HL-60/S4 (cell line): ENCODE measurements at regions not wholly inside any gene's neighbourhood (a gene's known extent, or its start where the extent isn't known, plus 50 kb on each side); places are given as distances from the start of the nearest gene placed in this dataset.

ENCODE experiments used
- in situ Hi-C: fragments of 300-500 bp; cut with MboI; formaldehyde crosslinking; loops from 2 replicates; pipeline ENCODE4 v1.14.3; 2022; ENCODE audit warnings: low sequenced_read_pairs

GRCh38 chr14:34222867-34223266 is 239.2 kb downstream of the SPTSSA start:
- in situ Hi-C loops = loop anchor here (25.0 kb wide), 1 partner anchor 386 kb away; no protein-coding TSS in a partner anchor

GRCh38 chr14:34222122-34222521 is 239.9 kb downstream of the SPTSSA start:
- in situ Hi-C loops = loop anchor here (25.0 kb wide), 1 partner anchor 385 kb away; no protein-coding TSS in a partner anchor

GRCh38 chr14:34220921-34221320 is 241.1 kb downstream of the SPTSSA start:
- in situ Hi-C loops = loop anchor here (25.0 kb wide), 1 partner anchor 384 kb away; no protein-coding TSS in a partner anchor

- in situ Hi-C loops = loop anchor here (25.0 kb wide), 1 partner anchor 383 kb away; no protein-coding TSS in a partner anchor
These were observed 241.7 kb downstream of the SPTSSA start for GRCh38 chr14:34220378-34220706.

- in situ Hi-C loops = loop anchor here (25.0 kb wide), 1 partner anchor 383 kb away; no protein-coding TSS in a partner anchor
These were observed 242.2 kb downstream of the SPTSSA start for GRCh38 chr14:34219661-34220377.

- in situ Hi-C loops = loop anchor here (25.0 kb wide), 1 partner anchor 382 kb away; no protein-coding TSS in a partner anchor
These were observed 243.2 kb downstream of the SPTSSA start for GRCh38 chr14:34218881-34219280.

- in situ Hi-C loops = loop anchor here (25.0 kb wide), 1 partner anchor 378 kb away; no protein-coding TSS in a partner anchor
These were observed 247.1 kb downstream of the SPTSSA start for GRCh38 chr14:34214961-34215360.

- in situ Hi-C loops = loop anchor here (25.0 kb wide), 1 partner anchor 376 kb away; no protein-coding TSS in a partner anchor
These were observed 248.7 kb downstream of the SPTSSA start for GRCh38 chr14:34213332-34213731.

GRCh38 chr14:34212172-34212929 is 249.7 kb downstream of the SPTSSA start:
- in situ Hi-C loops = loop anchor here (25.0 kb wide), 1 partner anchor 375 kb away; no protein-coding TSS in a partner anchor

- in situ Hi-C loops = loop anchor here (25.0 kb wide), 1 partner anchor 374 kb away; no protein-coding TSS in a partner anchor
These were observed 250.3 kb downstream of the SPTSSA start for GRCh38 chr14:34211732-34212131.

- in situ Hi-C loops = loop anchor here (25.0 kb wide), 1 partner anchor 371 kb away; no protein-coding TSS in a partner anchor
These were observed 253.5 kb downstream of the SPTSSA start for GRCh38 chr14:34208532-34208931.

- in situ Hi-C loops = loop anchor here (25.0 kb wide), 1 partner anchor 368 kb away; no protein-coding TSS in a partner anchor
These were observed 254.9 kb upstream of the EGLN3 start for GRCh38 chr14:34205799-34206198.

GRCh38 chr14:34204774-34205173 is 253.9 kb upstream of the EGLN3 start:
- in situ Hi-C loops = loop anchor here (25.0 kb wide), 1 partner anchor 367 kb away; no protein-coding TSS in a partner anchor

GRCh38 chr14:34203251-34203722 is 252.4 kb upstream of the EGLN3 start:
- in situ Hi-C loops = loop anchor here (25.0 kb wide), 1 partner anchor 366 kb away; no protein-coding TSS in a partner anchor

- in situ Hi-C loops = loop anchor here (25.0 kb wide), 1 partner anchor 365 kb away; no protein-coding TSS in a partner anchor
These were observed 251.2 kb upstream of the EGLN3 start for GRCh38 chr14:34201909-34202637.

- in situ Hi-C loops = no loop called here
These were observed 248.7 kb upstream of the EGLN3 start for GRCh38 chr14:34199585-34199984.

GRCh38 chr14:34198096-34198495 is 247.2 kb upstream of the EGLN3 start:
- in situ Hi-C loops = no loop called here

- in situ Hi-C loops = no loop called here
These were observed 245.1 kb upstream of the EGLN3 start for GRCh38 chr14:34195964-34196363.

- in situ Hi-C loops = no loop called here
These were observed 239.8 kb upstream of the EGLN3 start for GRCh38 chr14:34190717-34191116.

- in situ Hi-C loops = no loop called here
These were observed 239.0 kb upstream of the EGLN3 start for GRCh38 chr14:34189866-34190265.
